NK-92 treated with Interleukin-12 subunit alpha and Interleukin-12 subunit beta, amount 100 ng/mL, for 24 hours (cell line): ENCODE measurements at regions not wholly inside any gene's neighbourhood (a gene's known extent, or its start where the extent isn't known, plus 50 kb on each side); places are given as distances from the start of the nearest gene placed in this dataset.
"Not testable (repeated sequence)": the region's sequence is repeated elsewhere in the genome, so short reads cannot be mapped to it uniquely, and the experiment has no call there.

Source experiments
- DNase-seq: peaks from one replicate; lab custom pipeline; 2025; lab: John Stamatoyannopoulos, UW

GRCh38 chr9:135277219-135278201 is 190.0 kb downstream of the OLFM1 start:
- DNase-seq, result no peak

- no peak for DNase-seq
These were observed 191.1 kb downstream of the OLFM1 start for GRCh38 chr9:135278586-135278985.

- no peak for DNase-seq
These were observed 191.9 kb downstream of the OLFM1 start for GRCh38 chr9:135279385-135279784.

GRCh38 chr9:135279834-135280393 is 192.4 kb downstream of the OLFM1 start:
- no peak for DNase-seq

- no peak for DNase-seq
These were observed 193.2 kb downstream of the OLFM1 start for GRCh38 chr9:135280666-135281065.

GRCh38 chr9:135281151-135281550 is 193.7 kb downstream of the OLFM1 start:
- no peak for DNase-seq

GRCh38 chr9:135281791-135282737 is 194.6 kb downstream of the OLFM1 start:
- DNase-seq, result peak; percentile 3

GRCh38 chr9:135282808-135283207 is 195.3 kb downstream of the OLFM1 start:
- DNase-seq, result no peak

- DNase-seq, result no peak
These were observed 195.9 kb upstream of the PPP1R26 start for GRCh38 chr9:135283671-135284070.

GRCh38 chr9:135284386-135285134 is 195.0 kb upstream of the PPP1R26 start:
- DNase-seq, result no peak

- not testable (repeated sequence) for DNase-seq
These were observed 193.2 kb upstream of the PPP1R26 start for GRCh38 chr9:135286187-135286925.

- DNase-seq, result no peak
These were observed 192.6 kb upstream of the PPP1R26 start for GRCh38 chr9:135286961-135287360.

- no peak for DNase-seq
These were observed 192.0 kb upstream of the PPP1R26 start for GRCh38 chr9:135287627-135288026.

GRCh38 chr9:135288054-135288453 is 191.5 kb upstream of the PPP1R26 start:
- DNase-seq, result no peak

GRCh38 chr9:135289081-135289491 is 190.5 kb upstream of the PPP1R26 start:
- DNase-seq, result no peak

GRCh38 chr9:135290086-135290485 is 189.5 kb upstream of the PPP1R26 start:
- DNase-seq, result no peak

- no peak for DNase-seq
These were observed 189.0 kb upstream of the PPP1R26 start for GRCh38 chr9:135290566-135290965.

- no peak for DNase-seq
These were observed 188.4 kb upstream of the PPP1R26 start for GRCh38 chr9:135291165-135291564.

GRCh38 chr9:135294836-135295235 is 184.7 kb upstream of the PPP1R26 start:
- DNase-seq, result no peak

- DNase-seq, result no peak
These were observed 183.9 kb upstream of the PPP1R26 start for GRCh38 chr9:135295551-135296300.
